ENCODE measurements at regions not wholly inside any gene's neighbourhood (a gene's known extent, or its start where the extent isn't known, plus 50 kb on each side); places are given as distances from the start of the nearest gene placed in this dataset.

- H3K9ac ChIP-seq (ENCODE audit: extremely low read depth, insufficient read length, low read length), result no peak overlapping the region
- no peak overlapping the region for H2BK12ac ChIP-seq (ENCODE audit: insufficient read length, low read depth, low read length)
- H4K91ac ChIP-seq (ENCODE audit: insufficient read length, low read depth, low read length), result no peak overlapping the region
- H3K23me2 ChIP-seq (ENCODE audit: insufficient read length, low read depth, low read length, poor library complexity, severe bottlenecking), result no peaks in the 10 kb centered on the region
- no peaks in the 10 kb centered on the region for H4K20me1 ChIP-seq (ENCODE audit: control insufficient read depth, insufficient read depth, insufficient read length)
- no peaks in the 10 kb centered on the region for H3K4me1 ChIP-seq (ENCODE audit: insufficient read depth, low read length)
- peaks cover 3 to 14% of the 10 kb centered on the region in 2 experiments; a peak in 4 of 5 replicates for H3K9me3 Mint-ChIP-seq
- no peak overlapping the region for H3K4ac ChIP-seq (ENCODE audit: low read depth, low read length)
- no peak overlapping the region for H2AFZ ChIP-seq (ENCODE audit: low read length)
- no peak overlapping the region for H2BK120ac ChIP-seq (ENCODE audit: low read depth, low read length, poor library complexity, severe bottlenecking)
- peak overlapping the region; percentile 65; the same call in 1 of the 2 replicates for H2BK15ac ChIP-seq (ENCODE audit: low read depth, low read length)
- no peak overlapping the region for H3K27ac Mint-ChIP-seq
- H4K5ac ChIP-seq (ENCODE audit: insufficient read length, low read depth, low read length), result no peak overlapping the region
- H3K56ac ChIP-seq (ENCODE audit: insufficient read length, low read depth, low read length), result no peak overlapping the region
- peaks cover 2 to 4% (median 3%) of the 10 kb centered on the region in 3 experiments; a peak in 4 of 7 replicates for H3K36me3 Mint-ChIP-seq (ENCODE audit: insufficient read depth in 1 of 3, low read depth in 3 of 3)
- H3K27me3 Mint-ChIP-seq (ENCODE audit: low read depth), result no peaks in the 10 kb centered on the region; the same call in 1 of the 2 replicates
- H3T11ph ChIP-seq (ENCODE audit: low read length), result no peak overlapping the region
- no peak overlapping the region for H4K8ac ChIP-seq (replicated peaks; ENCODE audit: insufficient read length, low read depth, low read length)
- no peak overlapping the region for H3K27ac ChIP-seq (ENCODE audit: insufficient read length, low read depth, low read length)
- H3K4me3 Mint-ChIP-seq, result no peak overlapping the region
- peaks cover 0 to 6% of the 10 kb centered on the region in 2 experiments; a peak in 2 of 4 replicates for H3K4me1 Mint-ChIP-seq
- H3K79me1 ChIP-seq (ENCODE audit: insufficient read depth, low read depth, low read length, poor library complexity, severe bottlenecking), result no peaks in the 10 kb centered on the region
- H2BK5ac ChIP-seq (ENCODE audit: insufficient read length, low read length), result no peak overlapping the region
- H3K23ac ChIP-seq (ENCODE audit: insufficient read length, low read depth, low read length), result no peak overlapping the region
- no peak for TF ChIP-seq CTCF (conservative IDR thresholded peaks at IDR 0.05)
- no peak overlapping the region for H3K4me2 ChIP-seq (ENCODE audit: insufficient read depth, insufficient read length, low read length)
- no peaks in the 10 kb centered on the region for H3K79me2 ChIP-seq (ENCODE audit: insufficient read depth, low read length)
- no peak overlapping the region for H2BK20ac ChIP-seq (ENCODE audit: low read depth, low read length, poor library complexity, severe bottlenecking)
- no peaks in the 10 kb centered on the region for H3K9me3 ChIP-seq (ENCODE audit: control insufficient read depth, low read depth, low read length)
- no peak overlapping the region for H2AK5ac ChIP-seq (ENCODE audit: insufficient read length, low read length)
- no peaks in the 10 kb centered on the region for H3K27me3 ChIP-seq (ENCODE audit: insufficient read depth, low read length)
- no peak for DNase-seq
- WGBS (ENCODE audit: extremely low coverage, insufficient read length, low lambda C conversion rate), result no CpG with 5 or more reads among the region's 3 CpGs
- H3K14ac ChIP-seq (ENCODE audit: insufficient read depth, low read length), result no peak overlapping the region
- H3K18ac ChIP-seq (ENCODE audit: insufficient read length, low read depth, low read length), result no peak overlapping the region
These were observed 178.9 kb upstream of the GATB start for GRCh38 chr4:151939670-151940069.
